HCT116 (cell line): ENCODE measurements at regions not wholly inside any gene's neighbourhood (a gene's known extent, or its start where the extent isn't known, plus 50 kb on each side); places are given as distances from the start of the nearest gene placed in this dataset.

Experiments
- ATAC-seq: fragments of 200-7000 bp; cut with Tn5 transposase; 2 replicates; pipeline ENCODE4 v1.9.1; 2020; ENCODE audit warnings: mild to moderate bottlenecking, moderate library complexity
- BruUV-seq: library from RNA; stranded (reverse); fragments of 400-500 nt; replicated peaks from 2 replicates; lab custom pipeline; 2021; lab: Mats Ljungman, UMichigan
- CTCF ChIA-PET: fragments of 300-600 bp; sonication (Branson Sonifier 250); formaldehyde crosslinking; loops from one replicate; lab custom pipeline; 2021; ENCODE audit warnings: antibody characterized with exemption; lab: Charles Lee
- POLR2A ChIA-PET: fragments of 300-600, 350-600 bp; sonication (Branson Sonifier 250); formaldehyde crosslinking; loops from one replicate; lab custom pipeline; 2021; ENCODE audit warnings: antibody characterized with exemption; lab: Charles Lee
- RAD21 ChIA-PET, 2 experiments: fragments of 300-600 bp; sonication (Branson Sonifier 250); formaldehyde crosslinking; loops; one replicate each; lab custom pipeline; 2023; ENCODE audit warnings: low total read pairs in 2 of 2; ENCODE audit not compliant: uncharacterized antibody in 2 of 2, unreplicated experiment in 2 of 2, low non-redundant PET in 1 of 2; lab: Charles Lee
- DNase-seq: peaks from one replicate; pipeline ENCODE4 v3.0.0-alpha.2; 2010; ENCODE audit warnings: low read depth, low spot score
- H2AFZ ChIP-seq: fragments of 200-600 bp; shearing (Covaris generic), sonication (generic); 2 replicates; pipeline ENCODE4 v1.6.1; 2017; ENCODE audit warnings: low read depth, mixed run types, mixed read lengths, antibody characterized with exemption, low read length; ENCODE audit not compliant: poor library complexity, severe bottlenecking
- H3K27ac ChIP-seq: 2 replicates; pipeline ENCODE4 v1.5.1; 2012; ENCODE audit warnings: low read depth, low read length
- H3K27me3 ChIP-seq: fragments of 200-600 bp; sonication (generic); 2 replicates; pipeline ENCODE4 v1.6.1; 2016; ENCODE audit warnings: mixed run types, low read length, mixed read lengths; ENCODE audit not compliant: insufficient read depth
- H3K36me3 ChIP-seq, 2 experiments: fragments of 200-500 bp in 1 of 2; fragments of 200-600 bp in 1 of 2; sonication (Bioruptor generic) in 1 of 2; sonication (generic) in 1 of 2; 2 replicates each; pipeline versions ENCODE4 v1.5.1 to v1.6.1; 2014 to 2016; ENCODE audit warnings: low read length in 2 of 2, inconsistent platforms in 1 of 2, mixed read lengths in 1 of 2, mixed run types in 1 of 2; ENCODE audit not compliant: insufficient read depth in 2 of 2, control insufficient read depth in 1 of 2
- H3K4me1 ChIP-seq, 2 experiments: fragments of 200-600 bp in 1 of 2; sonication (generic) in 1 of 2; 2 replicates each; pipeline versions ENCODE4 v1.5.1 to v1.6.1; 2012 to 2017; ENCODE audit warnings: low read length in 2 of 2, inconsistent platforms in 1 of 2, mild to moderate bottlenecking in 1 of 2, mixed read lengths in 1 of 2, mixed run types in 1 of 2, moderate library complexity in 1 of 2; ENCODE audit not compliant: insufficient read depth in 2 of 2, control insufficient read depth in 1 of 2
- H3K4me2 ChIP-seq: fragments of 200-600 bp; sonication (generic); 2 replicates; pipeline ENCODE4 v1.6.1; 2017; ENCODE audit warnings: mixed run types, low read length, mixed read lengths
- H3K4me3 ChIP-seq, 2 experiments: fragments of 200-600 bp in 1 of 2; sonication (generic) in 1 of 2; replicated peaks in 1 of 2; 2 replicates each; pipeline ENCODE4 v1.5.1; 2011 to 2016; ENCODE audit warnings: low read length in 2 of 2, control low read depth in 1 of 2, low read depth in 1 of 2, mild to moderate bottlenecking in 1 of 2, mixed read lengths in 1 of 2, mixed run types in 1 of 2
- H3K79me2 ChIP-seq: fragments of 200-600 bp; sonication (generic); 2 replicates; pipeline ENCODE4 v1.6.1; 2017; ENCODE audit warnings: mild to moderate bottlenecking, mixed run types, low read length, moderate library complexity, mixed read lengths; ENCODE audit not compliant: insufficient read depth
- H3K9ac ChIP-seq: fragments of 200-600 bp; sonication (generic); 2 replicates; pipeline ENCODE4 v1.6.1; 2016; ENCODE audit warnings: low read length, mixed read lengths
- H3K9me2 ChIP-seq: fragments of 200-600 bp; sonication (generic), shearing (Covaris generic); 2 replicates; pipeline ENCODE4 v1.6.1; 2017; ENCODE audit warnings: mixed run types, mild to moderate bottlenecking, moderate library complexity; ENCODE audit not compliant: insufficient read depth
- H3K9me3 ChIP-seq, 2 experiments: fragments of 200-500 bp in 1 of 2; fragments of 200-600 bp in 1 of 2; sonication (Bioruptor generic) in 1 of 2; sonication (generic) in 1 of 2; 2 replicates each; pipeline ENCODE4 v1.6.1; 2014 to 2017; ENCODE audit warnings: low read length in 2 of 2, mixed read lengths in 2 of 2, inconsistent platforms in 1 of 2, low read depth in 1 of 2, mild to moderate bottlenecking in 1 of 2, mixed run types in 1 of 2, moderate library complexity in 1 of 2; ENCODE audit not compliant: control insufficient read depth in 1 of 2, insufficient read depth in 1 of 2
- H4K20me1 ChIP-seq: fragments of 200-600 bp; sonication (generic), shearing (Covaris generic); 2 replicates; pipeline ENCODE4 v1.6.1; 2017; ENCODE audit warnings: mixed run types, mild to moderate bottlenecking, moderate library complexity; ENCODE audit not compliant: insufficient read depth
- EGR1 ChIP-seq: IDR thresholded peaks from 2 replicates; pipeline ENCODE4 v1.6.1; 2012; ENCODE audit warnings: low read depth
- EZH2 ChIP-seq: fragments of 200-600 bp; sonication (generic); IDR thresholded peaks from 2 replicates; pipeline ENCODE4 v1.6.1; 2017; ENCODE audit warnings: antibody characterized with exemption, mixed run types
- POLR2A ChIP-seq: IDR thresholded peaks from 2 replicates; pipeline ENCODE4 v1.7.0; 2011; ENCODE audit warnings: borderline replicate concordance; ENCODE audit not compliant: insufficient read depth, insufficient read length; ENCODE audit errors: extremely low read depth
- POLR2AphosphoS5 ChIP-seq: IDR thresholded peaks from 2 replicates; pipeline ENCODE4 v1.6.1; 2011; ENCODE audit warnings: mild to moderate bottlenecking, low read depth, low read length, moderate library complexity
- RAD21 ChIP-seq: IDR thresholded peaks from 2 replicates; pipeline ENCODE4 v1.6.1; 2012; ENCODE audit warnings: low read depth, mild to moderate bottlenecking
- REST ChIP-seq: IDR thresholded peaks from 2 replicates; pipeline ENCODE4 v1.6.1; 2012; ENCODE audit warnings: low read depth
- SIN3A ChIP-seq: IDR thresholded peaks from 2 replicates; pipeline ENCODE4 v1.6.1; 2012; ENCODE audit warnings: low read depth
- ZNF274 ChIP-seq: fragments of 200-500 bp; sonication (Bioruptor generic); IDR thresholded peaks from 2 replicates; pipeline ENCODE4 v1.6.1; 2014; ENCODE audit warnings: mild to moderate bottlenecking, low read depth, low read length, inconsistent platforms
- intact Hi-C: fragments of 100-400 bp; cut with micrococcal nuclease; formaldehyde crosslinking; loops from 2 replicates; pipeline ENCODE4 v1.10.0; 2022
- TF ChIP-seq, protein P1 (sequence below): IDR thresholded peaks from 2 replicates; pipeline ENCODE4 v1.6.1; 2011; ENCODE audit warnings: mild to moderate bottlenecking, low read length, moderate library complexity; ENCODE audit not compliant: insufficient replicate concordance; ENCODE audit errors: extremely low read depth
- TF ChIP-seq, protein P2 (sequence below): IDR thresholded peaks from 2 replicates; pipeline ENCODE4 v1.6.1; 2012

- Histone ChIP-seq H3K9me3 (no peaks in the 10 kb centered on the region), H3K36me3 (no peaks in the 10 kb centered on the region), H3K4me2 (no peak overlapping the region), H3K4me1 (peaks cover 0 to 3% of the 10 kb centered on the region in 2 experiments; a peak in 1 of 4 replicates), H4K20me1 (no peaks in the 10 kb centered on the region), H3K79me2 (no peaks in the 10 kb centered on the region), H2AFZ (no peak overlapping the region), H3K4me3 (no peak overlapping the region), H3K27ac (no peak overlapping the region), H3K9ac (no peak overlapping the region), H3K9me2 (no peaks in the 10 kb centered on the region), H3K27me3 (no peaks in the 10 kb centered on the region)
- no peak for TF ChIP-seq POLR2AphosphoS5
- TF ChIP-seq POLR2A, result no peak
- TF ChIP-seq RAD21, result no peak
- TF ChIP-seq, protein P1, sequence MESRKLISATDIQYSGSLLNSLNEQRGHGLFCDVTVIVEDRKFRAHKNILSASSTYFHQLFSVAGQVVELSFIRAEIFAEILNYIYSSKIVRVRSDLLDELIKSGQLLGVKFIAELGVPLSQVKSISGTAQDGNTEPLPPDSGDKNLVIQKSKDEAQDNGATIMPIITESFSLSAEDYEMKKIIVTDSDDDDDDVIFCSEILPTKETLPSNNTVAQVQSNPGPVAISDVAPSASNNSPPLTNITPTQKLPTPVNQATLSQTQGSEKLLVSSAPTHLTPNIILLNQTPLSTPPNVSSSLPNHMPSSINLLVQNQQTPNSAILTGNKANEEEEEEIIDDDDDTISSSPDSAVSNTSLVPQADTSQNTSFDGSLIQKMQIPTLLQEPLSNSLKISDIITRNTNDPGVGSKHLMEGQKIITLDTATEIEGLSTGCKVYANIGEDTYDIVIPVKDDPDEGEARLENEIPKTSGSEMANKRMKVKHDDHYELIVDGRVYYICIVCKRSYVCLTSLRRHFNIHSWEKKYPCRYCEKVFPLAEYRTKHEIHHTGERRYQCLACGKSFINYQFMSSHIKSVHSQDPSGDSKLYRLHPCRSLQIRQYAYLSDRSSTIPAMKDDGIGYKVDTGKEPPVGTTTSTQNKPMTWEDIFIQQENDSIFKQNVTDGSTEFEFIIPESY, result no peak
- TF ChIP-seq ZNF274, result no peak
- intact Hi-C loops, result no loop called here
- ATAC-seq (no peak), DNase-seq (no peak)
- POLR2A ChIA-PET, result no interaction called here
- RAD21 ChIA-PET, result no interaction called here
- no TSS peak for BruUV-seq
- CTCF ChIA-PET, result no interaction called here
Measured at GRCh38 chr14:71489742-71490141, 442.5 kb upstream of the RGS6 start.

DNA sequence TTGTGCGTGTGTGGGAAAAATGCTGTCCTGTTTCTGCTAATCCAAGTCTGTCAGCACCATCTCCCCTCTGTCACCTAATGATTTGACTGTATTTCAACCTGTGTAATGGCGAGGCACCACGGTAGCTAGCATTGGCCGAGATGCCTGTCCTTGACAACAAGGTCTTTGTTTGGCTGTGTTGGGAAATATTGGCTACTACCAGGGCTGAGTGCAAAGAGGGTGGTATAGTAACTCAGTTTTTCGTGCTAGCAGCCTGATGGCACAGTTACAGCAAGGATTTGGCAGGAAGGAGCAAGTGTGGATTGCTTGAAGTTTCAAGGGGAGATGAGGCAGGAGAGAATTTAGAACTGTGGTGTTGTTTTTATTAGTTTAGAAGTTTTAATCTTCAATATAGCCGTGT, 440.3 kb upstream of the RGS6 start:
- Histone ChIP-seq H3K27ac (no peak overlapping the region), H2AFZ (no peak overlapping the region), H3K9ac (no peak overlapping the region), H3K27me3 (no peaks in the 10 kb centered on the region), H3K79me2 (0 out of 2 replicates have a peak, but pooled peaks cover 8% of the 10 kb centered on the region), H3K4me3 (no peak overlapping the region), H3K9me3 (no peaks in the 10 kb centered on the region), H3K9me2 (no peaks in the 10 kb centered on the region), H3K4me1 (peaks cover 0 to 3% of the 10 kb centered on the region in 2 experiments; a peak in 1 of 4 replicates), H3K4me2 (no peak overlapping the region), H3K36me3 (no peaks in the 10 kb centered on the region), H4K20me1 (no peaks in the 10 kb centered on the region)
- CTCF ChIA-PET, result interaction anchor here (0.9 kb wide), 1 partner anchor 9 kb away, joined by 3 read pairs; no protein-coding TSS in a partner anchor
- intact Hi-C loops, result no loop called here
- BruUV-seq, result no TSS peak
- DNase-seq (no peak), ATAC-seq (no peak)
- RAD21 ChIA-PET, result no interaction called here
- POLR2A ChIA-PET, result no interaction called here
- no peak for TF ChIP-seq EZH2
- no peak for TF ChIP-seq SIN3A
- TF ChIP-seq REST, result no peak
- TF ChIP-seq, protein P2, sequence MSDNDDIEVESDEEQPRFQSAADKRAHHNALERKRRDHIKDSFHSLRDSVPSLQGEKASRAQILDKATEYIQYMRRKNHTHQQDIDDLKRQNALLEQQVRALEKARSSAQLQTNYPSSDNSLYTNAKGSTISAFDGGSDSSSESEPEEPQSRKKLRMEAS, result no peak
- TF ChIP-seq, protein P1, result no peak
- TF ChIP-seq EGR1, result no peak
